Neural cell (in vitro differentiated cells): ENCODE measurements at regions not wholly inside any gene's neighbourhood (a gene's known extent, or its start where the extent isn't known, plus 50 kb on each side); places are given as distances from the start of the nearest gene placed in this dataset.

Source experiments
- H2AFZ ChIP-seq: fragments of 200-600, 300-800 bp; sonication (generic), shearing (Covaris generic); 2 replicates; pipeline ENCODE4 v1.6.0; 2014; ENCODE audit warnings: low read depth, mild to moderate bottlenecking, antibody characterized with exemption, low read length, moderate library complexity
- H3F3A ChIP-seq: fragments of 200-600 bp; shearing (Covaris generic); 2 replicates; pipeline ENCODE4 v1.6.1; 2016; ENCODE audit warnings: mild to moderate bottlenecking, moderate library complexity, mixed read lengths, antibody characterized with exemption, low read length; ENCODE audit not compliant: insufficient read depth, poor library complexity, severe bottlenecking
- H3K27ac ChIP-seq: fragments of 200-600, 300-800 bp; sonication (generic), shearing (Covaris generic); 2 replicates; pipeline ENCODE4 v1.5.1; 2014; ENCODE audit warnings: mild to moderate bottlenecking, low read length, moderate library complexity
- H3K27me3 ChIP-seq: fragments of 300-800, 200-600 bp; sonication (generic), shearing (Covaris generic); 2 replicates; pipeline ENCODE4 v1.6.0; 2014; ENCODE audit warnings: mild to moderate bottlenecking, low read depth, low read length, moderate library complexity; ENCODE audit not compliant: insufficient read depth
- H3K36me3 ChIP-seq: fragments of 300-800, 200-600 bp; sonication (generic), shearing (Covaris generic); 2 replicates; pipeline ENCODE4 v1.5.1; 2014; ENCODE audit warnings: mild to moderate bottlenecking, antibody characterized with exemption, low read length, moderate library complexity; ENCODE audit not compliant: insufficient read depth
- H3K4me2 ChIP-seq: fragments of 300-800, 200-600 bp; sonication (generic), shearing (Covaris generic); 2 replicates; pipeline ENCODE4 v1.6.0; 2014; ENCODE audit warnings: mild to moderate bottlenecking, low read length
- H3K4me3 ChIP-seq: fragments of 300-800, 200-600 bp; sonication (generic), shearing (Covaris generic); 2 replicates; pipeline ENCODE4 v1.5.1; 2014; ENCODE audit warnings: mild to moderate bottlenecking, low read length, moderate library complexity
- H3K79me2 ChIP-seq: fragments of 200-600 bp; shearing (Covaris generic); replicated peaks from 2 replicates; pipeline ENCODE4 v1.6.0; 2014; ENCODE audit warnings: mild to moderate bottlenecking, low read length, moderate library complexity; ENCODE audit not compliant: insufficient read depth
- H3K9ac ChIP-seq: fragments of 300-800, 200-600 bp; sonication (generic), shearing (Covaris generic); 2 replicates; pipeline ENCODE4 v1.6.1; 2016; ENCODE audit warnings: mild to moderate bottlenecking, low read length, mixed read lengths
- H3K9me2 ChIP-seq: fragments of 200-600 bp; shearing (Covaris generic); 2 replicates; pipeline ENCODE4 v1.6.1; 2016; ENCODE audit warnings: mild to moderate bottlenecking, low read length, mixed read lengths; ENCODE audit not compliant: insufficient read depth
- H3K9me3 ChIP-seq: fragments of 200-600, 300-800 bp; sonication (generic), shearing (Covaris generic); 2 replicates; pipeline ENCODE4 v1.6.1; 2016; ENCODE audit warnings: mild to moderate bottlenecking, mixed run types, low read length, moderate library complexity, mixed read lengths
- H4K20me1 ChIP-seq: fragments of 200-600 bp; shearing (Covaris generic); 2 replicates; pipeline ENCODE4 v1.6.1; 2016; ENCODE audit warnings: mild to moderate bottlenecking, mixed run types; ENCODE audit not compliant: insufficient read depth
- EP300 ChIP-seq: fragments of 450-650 bp; conservative IDR thresholded peaks from 2 replicates; pipeline ENCODE4 v1.6.1; 2014; ENCODE audit warnings: antibody characterized with exemption, mild to moderate bottlenecking, moderate library complexity; ENCODE audit not compliant: poor library complexity, severe bottlenecking
- EZH2 ChIP-seq: fragments of 200-600, 300-800 bp; shearing (Covaris generic), sonication (generic); IDR thresholded peaks from 2 replicates; pipeline ENCODE4 v1.6.1; 2014; ENCODE audit warnings: antibody characterized with exemption, low read length, borderline replicate concordance, mild to moderate bottlenecking; ENCODE audit not compliant: insufficient read depth, poor library complexity, severe bottlenecking
- MXI1 ChIP-seq: fragments of 450-650 bp; conservative IDR thresholded peaks from 2 replicates; pipeline ENCODE4 v1.6.1; 2014; ENCODE audit warnings: antibody characterized with exemption, mild to moderate bottlenecking; ENCODE audit not compliant: poor library complexity, severe bottlenecking
- POLR2AphosphoS5 ChIP-seq: IDR thresholded peaks from 2 replicates; pipeline ENCODE4 v1.6.1; 2012
- RAD21 ChIP-seq: fragments of 450-650 bp; conservative IDR thresholded peaks from 2 replicates; pipeline ENCODE4 v1.6.1; 2014; ENCODE audit warnings: antibody characterized with exemption, mild to moderate bottlenecking, moderate library complexity
- SMC3 ChIP-seq: fragments of 450-650 bp; conservative IDR thresholded peaks from 2 replicates; pipeline ENCODE4 v1.6.1; 2014; ENCODE audit warnings: antibody characterized with exemption, mild to moderate bottlenecking, moderate library complexity; ENCODE audit not compliant: poor library complexity
- TAF1 ChIP-seq: IDR thresholded peaks from 2 replicates; pipeline ENCODE4 v1.6.1; 2012; ENCODE audit warnings: low read depth
- TF ChIP-seq, protein P1 (sequence below): fragments of 450-650 bp; IDR thresholded peaks from 2 replicates; pipeline ENCODE4 v1.5.1; 2014; ENCODE audit warnings: antibody characterized with exemption, mild to moderate bottlenecking, moderate library complexity; ENCODE audit not compliant: poor library complexity, severe bottlenecking
- TF ChIP-seq, protein P2 (sequence below): IDR thresholded peaks from 2 replicates; pipeline ENCODE4 v1.6.1; 2012; ENCODE audit warnings: borderline replicate concordance

DNA sequence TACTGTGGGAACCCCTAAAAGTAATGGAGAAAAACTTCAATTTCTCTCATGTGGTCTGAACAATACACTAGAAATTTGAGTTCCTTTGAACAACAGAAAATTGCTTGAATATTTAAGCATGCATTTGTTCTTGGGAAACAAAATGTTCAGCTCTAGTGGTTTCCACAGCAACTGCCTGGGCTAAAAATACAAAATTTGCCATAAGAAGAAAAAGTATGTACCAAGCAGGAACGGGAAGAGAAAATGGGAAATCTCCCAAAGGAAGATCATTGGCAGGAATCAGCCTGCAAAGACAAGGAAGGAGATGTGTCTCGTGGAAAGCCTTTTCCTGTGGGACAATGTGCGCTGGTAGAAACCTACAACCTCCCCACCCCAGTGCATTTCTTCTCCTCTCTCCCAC, 119.0 kb upstream of the DPT start:
- no peaks in the 10 kb centered on the region for H3F3A ChIP-seq
- H2AFZ ChIP-seq: no peak overlapping the region
- H3K9me3 ChIP-seq: no peaks in the 10 kb centered on the region
- H3K4me3 ChIP-seq: no peak overlapping the region
- no peaks in the 10 kb centered on the region for H3K27me3 ChIP-seq
- H3K79me2 ChIP-seq: no peaks in the 10 kb centered on the region
- H3K27ac ChIP-seq: no peak overlapping the region
- TF ChIP-seq TAF1: no peak
- TF ChIP-seq EP300: no peak
- TF ChIP-seq POLR2AphosphoS5: no peak
- no peak for TF ChIP-seq MXI1
- no peak for TF ChIP-seq EZH2
- TF ChIP-seq, protein P1, sequence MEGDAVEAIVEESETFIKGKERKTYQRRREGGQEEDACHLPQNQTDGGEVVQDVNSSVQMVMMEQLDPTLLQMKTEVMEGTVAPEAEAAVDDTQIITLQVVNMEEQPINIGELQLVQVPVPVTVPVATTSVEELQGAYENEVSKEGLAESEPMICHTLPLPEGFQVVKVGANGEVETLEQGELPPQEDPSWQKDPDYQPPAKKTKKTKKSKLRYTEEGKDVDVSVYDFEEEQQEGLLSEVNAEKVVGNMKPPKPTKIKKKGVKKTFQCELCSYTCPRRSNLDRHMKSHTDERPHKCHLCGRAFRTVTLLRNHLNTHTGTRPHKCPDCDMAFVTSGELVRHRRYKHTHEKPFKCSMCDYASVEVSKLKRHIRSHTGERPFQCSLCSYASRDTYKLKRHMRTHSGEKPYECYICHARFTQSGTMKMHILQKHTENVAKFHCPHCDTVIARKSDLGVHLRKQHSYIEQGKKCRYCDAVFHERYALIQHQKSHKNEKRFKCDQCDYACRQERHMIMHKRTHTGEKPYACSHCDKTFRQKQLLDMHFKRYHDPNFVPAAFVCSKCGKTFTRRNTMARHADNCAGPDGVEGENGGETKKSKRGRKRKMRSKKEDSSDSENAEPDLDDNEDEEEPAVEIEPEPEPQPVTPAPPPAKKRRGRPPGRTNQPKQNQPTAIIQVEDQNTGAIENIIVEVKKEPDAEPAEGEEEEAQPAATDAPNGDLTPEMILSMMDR: no peak
- TF ChIP-seq, protein P2, sequence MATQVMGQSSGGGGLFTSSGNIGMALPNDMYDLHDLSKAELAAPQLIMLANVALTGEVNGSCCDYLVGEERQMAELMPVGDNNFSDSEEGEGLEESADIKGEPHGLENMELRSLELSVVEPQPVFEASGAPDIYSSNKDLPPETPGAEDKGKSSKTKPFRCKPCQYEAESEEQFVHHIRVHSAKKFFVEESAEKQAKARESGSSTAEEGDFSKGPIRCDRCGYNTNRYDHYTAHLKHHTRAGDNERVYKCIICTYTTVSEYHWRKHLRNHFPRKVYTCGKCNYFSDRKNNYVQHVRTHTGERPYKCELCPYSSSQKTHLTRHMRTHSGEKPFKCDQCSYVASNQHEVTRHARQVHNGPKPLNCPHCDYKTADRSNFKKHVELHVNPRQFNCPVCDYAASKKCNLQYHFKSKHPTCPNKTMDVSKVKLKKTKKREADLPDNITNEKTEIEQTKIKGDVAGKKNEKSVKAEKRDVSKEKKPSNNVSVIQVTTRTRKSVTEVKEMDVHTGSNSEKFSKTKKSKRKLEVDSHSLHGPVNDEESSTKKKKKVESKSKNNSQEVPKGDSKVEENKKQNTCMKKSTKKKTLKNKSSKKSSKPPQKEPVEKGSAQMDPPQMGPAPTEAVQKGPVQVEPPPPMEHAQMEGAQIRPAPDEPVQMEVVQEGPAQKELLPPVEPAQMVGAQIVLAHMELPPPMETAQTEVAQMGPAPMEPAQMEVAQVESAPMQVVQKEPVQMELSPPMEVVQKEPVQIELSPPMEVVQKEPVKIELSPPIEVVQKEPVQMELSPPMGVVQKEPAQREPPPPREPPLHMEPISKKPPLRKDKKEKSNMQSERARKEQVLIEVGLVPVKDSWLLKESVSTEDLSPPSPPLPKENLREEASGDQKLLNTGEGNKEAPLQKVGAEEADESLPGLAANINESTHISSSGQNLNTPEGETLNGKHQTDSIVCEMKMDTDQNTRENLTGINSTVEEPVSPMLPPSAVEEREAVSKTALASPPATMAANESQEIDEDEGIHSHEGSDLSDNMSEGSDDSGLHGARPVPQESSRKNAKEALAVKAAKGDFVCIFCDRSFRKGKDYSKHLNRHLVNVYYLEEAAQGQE: no peak
- TF ChIP-seq SMC3: no peak
- no peak for TF ChIP-seq RAD21
- H3K4me2 ChIP-seq: no peak overlapping the region
- H3K36me3 ChIP-seq: no peaks in the 10 kb centered on the region
- H4K20me1 ChIP-seq: no peaks in the 10 kb centered on the region
- no peak overlapping the region for H3K9ac ChIP-seq
- no peaks in the 10 kb centered on the region for H3K9me2 ChIP-seq

DNA sequence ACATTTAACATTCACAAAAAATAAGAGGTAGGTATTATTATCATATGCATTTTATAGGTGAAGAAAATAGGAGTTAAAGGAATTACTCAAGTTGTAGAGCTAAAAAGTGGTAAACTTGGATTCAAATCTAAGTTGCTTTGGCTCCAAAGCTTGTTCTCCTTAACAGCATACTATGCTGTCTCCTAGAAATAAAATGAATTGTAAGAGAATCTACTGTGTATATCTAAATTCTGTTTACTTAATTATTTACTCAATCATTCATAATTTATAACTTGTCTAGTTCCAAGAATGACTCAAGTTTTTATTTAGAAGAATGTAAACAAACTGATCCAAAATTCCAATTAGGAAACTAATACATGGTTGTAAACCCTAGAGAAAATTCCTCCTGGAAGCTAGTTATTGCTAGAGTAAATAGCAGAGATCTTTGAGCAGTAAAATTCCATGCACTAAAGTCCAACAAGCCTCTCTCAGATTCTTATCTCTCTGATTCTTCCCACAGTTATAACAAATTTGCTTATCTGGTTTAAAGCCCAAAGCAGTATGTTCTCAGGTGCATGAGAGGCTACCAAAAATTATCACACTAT, 132.5 kb upstream of the DPT start:
- no peaks in the 10 kb centered on the region for H3K9me2 ChIP-seq
- H3K36me3 ChIP-seq: no peaks in the 10 kb centered on the region
- H2AFZ ChIP-seq: no peak overlapping the region
- H3K9me3 ChIP-seq: no peaks in the 10 kb centered on the region
- H3K79me2 ChIP-seq: no peaks in the 10 kb centered on the region
- no peak overlapping the region for H3K9ac ChIP-seq
- no peaks in the 10 kb centered on the region for H3K27me3 ChIP-seq
- no peak overlapping the region for H3K4me3 ChIP-seq
- TF ChIP-seq TAF1 (no peak), POLR2AphosphoS5 (no peak), SMC3 (no peak), EP300 (no peak), EZH2 (no peak), MXI1 (no peak), RAD21 (no peak)
- TF ChIP-seq, protein P2: no peak
- H3F3A ChIP-seq: no peaks in the 10 kb centered on the region
- no peak overlapping the region for H3K27ac ChIP-seq
- H4K20me1 ChIP-seq: no peaks in the 10 kb centered on the region
- no peak overlapping the region for H3K4me2 ChIP-seq
